ENCODE measurements at regions not wholly inside any gene's neighbourhood (a gene's known extent, or its start where the extent isn't known, plus 50 kb on each side); places are given as distances from the start of the nearest gene placed in this dataset.

DNA sequence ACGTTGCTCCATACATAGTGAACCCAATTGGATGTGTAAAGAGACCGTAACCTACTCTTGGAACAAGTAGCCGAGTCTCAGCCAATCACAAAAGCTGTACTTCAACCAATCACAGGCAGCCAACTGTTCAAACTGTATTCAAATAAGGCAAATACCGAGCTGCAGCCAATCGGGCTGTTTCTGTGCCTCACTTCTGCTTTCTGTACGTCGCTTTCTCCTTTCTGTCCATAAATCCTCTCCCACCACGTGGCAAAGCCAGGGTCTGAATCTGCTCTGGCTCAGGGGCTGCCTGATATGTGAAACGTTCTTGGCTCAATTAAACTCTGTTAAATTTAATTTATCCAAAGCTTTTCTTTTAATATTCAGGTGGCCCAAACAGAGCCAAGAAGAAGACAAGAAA, 210.3 kb downstream of the URB2 start:
- H3K79me1 ChIP-seq (ENCODE audit: low read depth, low read length) = no peaks in the 10 kb centered on the region
- H3K4ac ChIP-seq (replicated peaks; ENCODE audit: insufficient read length, low read depth, low read length) = no peak overlapping the region
- no peak overlapping the region for H2BK5ac ChIP-seq (ENCODE audit: low read depth, low read length)
- H3K36me3 ChIP-seq (ENCODE audit: control insufficient read depth in 2 of 4, insufficient read depth in 4 of 4, low read length in 3 of 4) = no peaks in the 10 kb centered on the region
- H2BK20ac ChIP-seq (ENCODE audit: low read length) = no peak overlapping the region
- H3K23ac ChIP-seq (ENCODE audit: insufficient read length) = no peak overlapping the region
- no peaks in the 10 kb centered on the region for H3K27me3 ChIP-seq (replicated peaks in 1 of 4; ENCODE audit: control insufficient read depth in 3 of 4, extremely low read depth in 1 of 4, insufficient read depth in 3 of 4, low read length in 3 of 4)
- H4K91ac ChIP-seq (replicated peaks; ENCODE audit: insufficient read length, low read length) = no peak overlapping the region
- no peak overlapping the region for H2AFZ ChIP-seq (ENCODE audit: low read length)
- no peak overlapping the region for H3K14ac ChIP-seq (ENCODE audit: insufficient read length)
- H3K56ac ChIP-seq (replicated peaks; ENCODE audit: insufficient read length, low read depth, low read length) = no peak overlapping the region
- no peak for FAIRE-seq
- 77% methylated on average over 9 of the region's 9 CpGs; no CpG with 5 or more reads in 1 of the 2 experiments for WGBS, 2 experiments (ENCODE audit: extremely low coverage in 1 of 2, insufficient coverage in 1 of 2, insufficient read length in 1 of 2, insufficient replicate concordance in 2 of 2, low coverage in 1 of 2, low lambda C conversion rate in 2 of 2, missing lambda C conversion rate in 1 of 2)
- ChIA-PET POLR2A (ENCODE audit: partially characterized antibody) (no interaction called here), CTCF (ENCODE audit: partially characterized antibody) (interaction anchor here (1.7 to 3.7 kb wide), 2 partner anchors 13 to 17 kb away, joined by 7 to 17 read pairs; no protein-coding TSS in a partner anchor)
- H3K27ac ChIP-seq (ENCODE audit: low read depth, low read length) = no peak overlapping the region
- H4K5ac ChIP-seq (ENCODE audit: insufficient read length, low read depth, low read length) = no peak overlapping the region
- H3K9ac ChIP-seq (replicated peaks in 1 of 4; ENCODE audit: extremely low read depth in 1 of 4, low read depth in 3 of 4, low read length in 3 of 4) = no peak overlapping the region
- H4K8ac ChIP-seq (ENCODE audit: extremely low read depth, insufficient read depth, low read length) = no peak overlapping the region
- no peaks in the 10 kb centered on the region; the same call in 1 of the 2 replicates for H3K23me2 ChIP-seq (ENCODE audit: low read depth, low read length)
- no peak for DNase-seq (ENCODE audit: low read depth in 1 of 2, low spot score in 2 of 2)
- H3K4me1 ChIP-seq (replicated peaks in 1 of 4; ENCODE audit: control insufficient read depth in 3 of 4, insufficient read depth in 4 of 4, low read length in 3 of 4) = no peaks in the 10 kb centered on the region; a peak in 1 of 7 replicates
- no peak overlapping the region for H2BK15ac ChIP-seq (ENCODE audit: low read length)
- no peak overlapping the region for H3K18ac ChIP-seq (ENCODE audit: extremely low read depth, low read length)
- H3K79me2 ChIP-seq (ENCODE audit: control insufficient read depth in 1 of 2, insufficient read depth in 2 of 2, low read length in 2 of 2) = no peaks in the 10 kb centered on the region
- no peaks in the 10 kb centered on the region for H4K20me1 ChIP-seq (replicated peaks in 1 of 2; ENCODE audit: control insufficient read depth in 1 of 2, insufficient read depth in 2 of 2, low read length in 2 of 2)
- no peaks in the 10 kb centered on the region for H3K9me3 ChIP-seq (ENCODE audit: insufficient read depth in 2 of 2, low read depth in 1 of 2, low read length in 1 of 2)
- no peak overlapping the region for H3K4me2 ChIP-seq (ENCODE audit: insufficient read depth in 1 of 2, low read depth in 2 of 2, low read length in 2 of 2)
- H3K4me3 ChIP-seq (ENCODE audit: extremely low read depth in 1 of 4, insufficient read depth in 2 of 4, low read depth in 3 of 4, low read length in 4 of 4) = no peak overlapping the region
- H2BK120ac ChIP-seq (replicated peaks; ENCODE audit: low read depth, low read length) = no peak overlapping the region
- no peak overlapping the region for H2AK5ac ChIP-seq (ENCODE audit: low read depth, low read length)
- no peak for TF ChIP-seq TEAD4 (IDR thresholded peaks at IDR 0.05; ENCODE audit: low read depth, low read length)
- TF ChIP-seq SAP30 (IDR thresholded peaks at IDR 0.05; ENCODE audit: insufficient read depth, insufficient replicate concordance, low read length) = no peak
- no peak for TF ChIP-seq BRCA1 (IDR thresholded peaks at IDR 0.05; ENCODE audit: low read depth, low read length)
- no peak for TF ChIP-seq CBX8 (IDR thresholded peaks at IDR 0.05; ENCODE audit: borderline replicate concordance, low read depth, low read length)
- no peak for TF ChIP-seq BACH1 (IDR thresholded peaks at IDR 0.05; ENCODE audit: low read length)
- H2BK12ac ChIP-seq (ENCODE audit: low read depth, low read length) = no peak overlapping the region
